ENCODE measurements at regions not wholly inside any gene's neighbourhood (a gene's known extent, or its start where the extent isn't known, plus 50 kb on each side); places are given as distances from the start of the nearest gene placed in this dataset.

DNA sequence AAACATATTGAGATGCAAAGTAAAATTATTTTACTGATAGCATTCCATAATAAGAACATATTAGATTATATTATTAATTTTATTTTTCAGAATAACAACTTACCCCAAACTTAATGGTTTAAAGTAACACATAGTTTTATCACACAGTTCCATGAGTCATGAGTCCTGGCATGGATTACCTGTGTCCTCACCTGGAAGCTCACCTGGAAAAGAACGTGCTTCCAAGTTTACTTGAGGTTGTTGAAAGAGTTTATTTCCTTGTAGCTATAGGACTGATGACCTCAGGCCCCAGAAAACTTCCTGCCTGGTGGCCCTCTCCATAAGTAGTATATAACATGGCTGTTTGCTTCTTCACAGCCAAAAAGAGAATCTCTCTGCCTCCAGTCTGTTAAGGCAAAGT is 254.6 kb downstream of the TFEC start:
- TF ChIP-seq, protein P1, sequence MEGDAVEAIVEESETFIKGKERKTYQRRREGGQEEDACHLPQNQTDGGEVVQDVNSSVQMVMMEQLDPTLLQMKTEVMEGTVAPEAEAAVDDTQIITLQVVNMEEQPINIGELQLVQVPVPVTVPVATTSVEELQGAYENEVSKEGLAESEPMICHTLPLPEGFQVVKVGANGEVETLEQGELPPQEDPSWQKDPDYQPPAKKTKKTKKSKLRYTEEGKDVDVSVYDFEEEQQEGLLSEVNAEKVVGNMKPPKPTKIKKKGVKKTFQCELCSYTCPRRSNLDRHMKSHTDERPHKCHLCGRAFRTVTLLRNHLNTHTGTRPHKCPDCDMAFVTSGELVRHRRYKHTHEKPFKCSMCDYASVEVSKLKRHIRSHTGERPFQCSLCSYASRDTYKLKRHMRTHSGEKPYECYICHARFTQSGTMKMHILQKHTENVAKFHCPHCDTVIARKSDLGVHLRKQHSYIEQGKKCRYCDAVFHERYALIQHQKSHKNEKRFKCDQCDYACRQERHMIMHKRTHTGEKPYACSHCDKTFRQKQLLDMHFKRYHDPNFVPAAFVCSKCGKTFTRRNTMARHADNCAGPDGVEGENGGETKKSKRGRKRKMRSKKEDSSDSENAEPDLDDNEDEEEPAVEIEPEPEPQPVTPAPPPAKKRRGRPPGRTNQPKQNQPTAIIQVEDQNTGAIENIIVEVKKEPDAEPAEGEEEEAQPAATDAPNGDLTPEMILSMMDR (IDR thresholded peaks at IDR 0.05) = no peak
- no peak for TF ChIP-seq EZH2 (IDR thresholded peaks at IDR 0.05)
